Lung (tissue), 11 donors: ENCODE measurements at regions not wholly inside any gene's neighbourhood (a gene's known extent, or its start where the extent isn't known, plus 50 kb on each side); places are given as distances from the start of the nearest gene placed in this dataset.

Experiments
- ATAC-seq: fragments of 200-7000 bp; cut with Tn5 transposase; one replicate; pipeline ENCODE4 v1.9.1; 2020; ENCODE audit warnings: moderate number of reproducible peaks; ENCODE audit not compliant: insufficient read depth, low FRiP score
- DNase-seq, 3 donors: peaks; one replicate each; pipeline ENCODE4 v3.0.0-alpha.2; 2013 to 2017
- H3K27ac ChIP-seq, 2 donors: one replicate each; pipeline ENCODE4 v1.5.1; 2013; ENCODE audit warnings: mild to moderate bottlenecking in 2 of 2, moderate library complexity in 2 of 2, control low read depth in 1 of 2, inconsistent platforms in 1 of 2, low read depth in 1 of 2, low read length in 1 of 2
- H3K27me3 ChIP-seq, 3 donors: one replicate each; pipeline ENCODE4 v1.5.1; 2013; ENCODE audit warnings: low read length in 2 of 3; ENCODE audit not compliant: control insufficient read depth in 3 of 3, insufficient read depth in 3 of 3
- H3K36me3 ChIP-seq, 4 donors: one replicate each; pipeline ENCODE4 v1.5.1; 2013; ENCODE audit warnings: low read length in 4 of 4, mild to moderate bottlenecking in 1 of 4, moderate library complexity in 1 of 4; ENCODE audit not compliant: control insufficient read depth in 4 of 4, insufficient read depth in 4 of 4
- H3K4me1 ChIP-seq, 5 donors: one replicate each; pipeline ENCODE4 v1.5.1; 2013; ENCODE audit warnings: low read length in 5 of 5, mild to moderate bottlenecking in 2 of 5, moderate library complexity in 1 of 5; ENCODE audit not compliant: control insufficient read depth in 5 of 5, insufficient read depth in 5 of 5
- H3K4me3 ChIP-seq: one replicate; pipeline ENCODE4 v1.5.1; 2013; ENCODE audit warnings: mild to moderate bottlenecking, control low read depth, moderate library complexity
- H3K9ac ChIP-seq, 2 donors: one replicate each; pipeline ENCODE4 v1.5.1; 2013; ENCODE audit warnings: low read length in 2 of 2, control low read depth in 1 of 2; ENCODE audit not compliant: insufficient read depth in 1 of 2
- H3K9me3 ChIP-seq, 4 donors: one replicate each; pipeline ENCODE4 v1.5.1; 2013; ENCODE audit warnings: low read length in 3 of 4, mild to moderate bottlenecking in 1 of 4, moderate library complexity in 1 of 4; ENCODE audit not compliant: control insufficient read depth in 4 of 4, insufficient read depth in 3 of 4
- WGBS, 2 donors: extraction: QIAGEN DNeasy Blood & Tissue Kit; methylation state at CpG; one replicate each; pipeline ENCODE4 v1.1.7; 2013; 5-methylcytosine and 5-hydroxymethylcytosine counted together
- TF ChIP-seq, protein P1 (sequence below): IDR thresholded peaks from 2 replicates; pipeline ENCODE4 v1.5.1; 2012; ENCODE audit warnings: mild to moderate bottlenecking; ENCODE audit errors: control extremely low read depth, extremely low read depth
- donor health status: control.
- donor health status: control.
- donor health status: Bipolar disorder and iron deficiency.
- donor health status: healthy.
- donor health status: DM: yes; HTN: yes; CAD: no.

DNA sequence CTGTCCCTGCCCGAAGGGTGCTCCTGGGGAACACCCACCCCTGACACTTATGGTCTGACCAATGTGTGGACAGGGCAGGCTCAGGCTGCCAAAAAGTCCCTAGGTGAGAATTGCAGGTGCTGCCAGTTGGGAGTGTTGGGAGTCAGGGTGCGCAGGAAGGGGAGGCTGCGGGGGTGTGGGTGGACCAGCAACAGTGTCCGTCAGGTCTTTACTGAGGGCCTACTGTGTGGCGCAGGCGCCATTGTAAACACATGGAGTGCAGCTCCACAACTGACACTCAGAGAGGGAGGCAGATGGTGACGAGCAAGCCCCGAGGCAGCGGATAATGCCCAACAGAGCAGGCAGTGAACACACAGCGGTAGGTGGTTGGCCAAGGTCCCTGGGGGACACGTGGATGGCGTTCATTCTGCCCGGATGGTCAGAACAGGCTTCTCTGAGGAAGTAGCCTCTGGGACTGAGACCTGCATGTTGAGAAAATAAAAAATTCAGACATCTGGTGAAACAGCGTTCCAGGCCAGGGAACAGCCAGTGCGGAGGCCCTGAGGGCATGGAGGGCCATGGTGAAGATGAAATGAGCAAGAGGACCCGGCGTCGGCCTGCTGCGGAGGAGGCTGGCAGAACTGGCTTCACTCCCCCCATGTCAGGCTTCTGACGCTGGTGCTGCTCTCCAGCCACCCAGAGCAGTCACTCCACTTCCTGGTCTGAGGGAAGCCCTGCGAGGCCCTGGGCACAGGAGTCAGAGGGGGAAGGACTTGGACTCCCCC, 136.2 kb upstream of the ZBTB40 start:
- DNase-seq (no peak), ATAC-seq (no peak)
- H3K4me3 ChIP-seq: no peak overlapping the region
- peaks cover 0 to 4% (median 0%) of the 10 kb centered on the region in 5 donors for H3K4me1 ChIP-seq
- no peak overlapping the region for H3K9ac ChIP-seq
- 82 to 84% methylated on average over 21 of the region's 21 CpGs for WGBS, 2 donors
- H3K27ac ChIP-seq: no peak overlapping the region
- H3K36me3 ChIP-seq: no peaks in the 10 kb centered on the region
- peaks cover 0 to 20% (median 13%) of the 10 kb centered on the region in 3 donors for H3K27me3 ChIP-seq
- no peaks in the 10 kb centered on the region for H3K9me3 ChIP-seq
- TF ChIP-seq, protein P1, sequence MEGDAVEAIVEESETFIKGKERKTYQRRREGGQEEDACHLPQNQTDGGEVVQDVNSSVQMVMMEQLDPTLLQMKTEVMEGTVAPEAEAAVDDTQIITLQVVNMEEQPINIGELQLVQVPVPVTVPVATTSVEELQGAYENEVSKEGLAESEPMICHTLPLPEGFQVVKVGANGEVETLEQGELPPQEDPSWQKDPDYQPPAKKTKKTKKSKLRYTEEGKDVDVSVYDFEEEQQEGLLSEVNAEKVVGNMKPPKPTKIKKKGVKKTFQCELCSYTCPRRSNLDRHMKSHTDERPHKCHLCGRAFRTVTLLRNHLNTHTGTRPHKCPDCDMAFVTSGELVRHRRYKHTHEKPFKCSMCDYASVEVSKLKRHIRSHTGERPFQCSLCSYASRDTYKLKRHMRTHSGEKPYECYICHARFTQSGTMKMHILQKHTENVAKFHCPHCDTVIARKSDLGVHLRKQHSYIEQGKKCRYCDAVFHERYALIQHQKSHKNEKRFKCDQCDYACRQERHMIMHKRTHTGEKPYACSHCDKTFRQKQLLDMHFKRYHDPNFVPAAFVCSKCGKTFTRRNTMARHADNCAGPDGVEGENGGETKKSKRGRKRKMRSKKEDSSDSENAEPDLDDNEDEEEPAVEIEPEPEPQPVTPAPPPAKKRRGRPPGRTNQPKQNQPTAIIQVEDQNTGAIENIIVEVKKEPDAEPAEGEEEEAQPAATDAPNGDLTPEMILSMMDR: no peak

DNA sequence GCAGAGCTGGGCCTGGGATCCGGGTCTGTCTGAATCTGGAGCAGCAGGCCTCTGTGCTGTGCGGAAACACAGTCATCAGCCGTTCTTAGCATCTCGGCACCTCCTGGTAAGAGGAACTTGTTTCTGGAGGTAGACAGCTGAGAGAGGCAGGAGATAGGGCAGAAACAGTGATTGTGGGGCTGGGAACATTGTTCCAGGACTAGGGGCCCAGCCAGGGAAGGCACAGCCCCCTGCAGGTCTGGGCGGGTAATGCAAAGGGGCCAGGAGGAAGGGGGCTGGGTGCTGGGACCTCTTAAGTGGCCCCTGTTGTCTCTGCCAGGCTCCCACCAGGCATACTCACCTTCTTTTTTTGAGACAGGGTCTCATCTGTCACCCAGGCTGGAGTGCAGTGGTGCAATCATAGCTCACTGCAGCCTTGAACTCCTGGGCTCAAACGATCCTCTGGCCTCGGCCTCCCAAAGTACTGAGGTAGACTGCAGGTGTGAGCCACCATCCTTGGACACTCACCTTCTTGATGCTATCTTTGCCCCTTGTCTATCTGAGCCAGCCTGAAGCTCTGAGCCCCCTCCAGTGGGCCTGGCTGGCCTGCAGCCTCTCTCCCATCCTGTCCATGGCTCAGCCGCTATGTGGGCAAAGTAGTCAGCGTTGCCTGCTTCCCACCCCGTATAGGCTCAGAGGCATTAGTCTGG, 134.3 kb upstream of the ZBTB40 start:
- ATAC-seq (no peak), DNase-seq (no peak)
- Histone ChIP-seq H3K36me3 (no peaks in the 10 kb centered on the region), H3K4me1 (peaks cover 0 to 4% (median 0%) of the 10 kb centered on the region in 5 donors), H3K27me3 (peaks cover 0 to 20% (median 14%) of the 10 kb centered on the region in 3 donors), H3K27ac (no peak overlapping the region), H3K4me3 (no peak overlapping the region), H3K9me3 (no peaks in the 10 kb centered on the region), H3K9ac (no peak overlapping the region)
- WGBS, 2 donors: 82 to 89% methylated on average over 10 of the region's 10 CpGs
- TF ChIP-seq, protein P1: no peak

DNA sequence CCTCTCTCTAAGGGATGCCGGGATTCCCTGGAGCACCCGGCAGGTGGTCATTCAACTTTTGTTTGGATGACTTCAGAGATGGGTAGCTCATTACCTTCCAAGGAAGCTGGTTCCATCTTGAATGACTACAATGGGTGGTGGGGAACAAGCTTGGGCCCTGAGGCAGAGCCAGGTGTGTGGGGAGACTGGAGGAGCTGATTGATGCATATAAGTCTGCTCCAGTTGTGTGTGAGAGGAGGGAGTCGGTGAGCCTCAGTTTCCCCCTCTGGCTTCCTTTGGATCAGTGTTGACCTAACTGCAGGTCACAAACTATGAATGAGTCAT, 133.8 kb upstream of the ZBTB40 start:
- H3K9ac ChIP-seq: no peak overlapping the region
- no peaks in the 10 kb centered on the region for H3K36me3 ChIP-seq
- DNase-seq (no peak), ATAC-seq (no peak)
- TF ChIP-seq, protein P1: no peak
- H3K9me3 ChIP-seq: no peaks in the 10 kb centered on the region
- 85 to 89% methylated on average over 3 of the region's 3 CpGs for WGBS, 2 donors
- H3K4me3 ChIP-seq: no peak overlapping the region
- no peak overlapping the region for H3K27ac ChIP-seq
- peaks cover 0 to 4% (median 0%) of the 10 kb centered on the region in 5 donors for H3K4me1 ChIP-seq
- H3K27me3 ChIP-seq: peaks cover 0 to 20% (median 14%) of the 10 kb centered on the region in 3 donors
